22Rv1 (cell line): ENCODE measurements at regions not wholly inside any gene's neighbourhood (a gene's known extent, or its start where the extent isn't known, plus 50 kb on each side); places are given as distances from the start of the nearest gene placed in this dataset.

Experiments
- H3K27ac ChIP-seq: fragments of 450-650 bp; 2 replicates; pipeline ENCODE4 v1.5.1; 2017
- CTCF ChIP-seq: fragments of 450-650 bp; IDR thresholded peaks from 2 replicates; pipeline ENCODE4 v1.5.1; 2017; ENCODE audit warnings: mild to moderate bottlenecking
- ZFX ChIP-seq: fragments of 450-650 bp; IDR thresholded peaks from 2 replicates; pipeline ENCODE4 v1.6.1; 2017; ENCODE audit warnings: antibody characterized with exemption, borderline replicate concordance

- no peak for TF ChIP-seq ZFX
- no peak for TF ChIP-seq CTCF
These were observed 144.1 kb downstream of the INSIG2 start for GRCh38 chr2:118232391-118232790.

GRCh38 chr2:118231759-118232158, 143.5 kb downstream of the INSIG2 start:
- TF ChIP-seq ZFX (no peak), CTCF (no peak)
- no peak overlapping the region for H3K27ac ChIP-seq

More at GRCh38 chr2:118232391-118232790, 144.1 kb downstream of the INSIG2 start:
- H3K27ac ChIP-seq = no peak overlapping the region

GRCh38 chr2:118227698-118228508, 139.6 kb downstream of the INSIG2 start:
- TF ChIP-seq CTCF = no peak
- TF ChIP-seq ZFX = no peak
- no peak overlapping the region for H3K27ac ChIP-seq

GRCh38 chr2:118225666-118226065, 137.4 kb downstream of the INSIG2 start:
- no peak overlapping the region for H3K27ac ChIP-seq
- TF ChIP-seq ZFX (no peak), CTCF (no peak)

DNA sequence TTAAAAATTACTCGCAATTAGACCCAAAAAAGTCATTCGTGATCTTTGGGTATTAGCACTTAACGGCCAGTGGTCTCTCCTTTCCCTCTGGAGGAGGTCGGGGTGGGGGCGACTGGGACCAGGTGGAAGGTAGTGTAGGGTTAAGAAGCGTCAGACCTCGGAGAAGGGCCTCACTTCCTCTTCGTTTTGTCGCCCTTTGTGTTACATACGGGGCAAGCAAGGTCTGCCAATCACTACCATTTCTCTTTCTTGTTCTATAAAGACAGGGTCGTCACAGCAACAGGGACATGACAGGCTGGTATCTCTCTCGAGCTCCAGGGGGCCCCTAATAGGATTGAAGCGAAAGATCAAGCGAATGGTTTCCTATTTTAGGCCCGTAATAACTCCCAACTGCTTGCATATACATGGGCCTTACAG, 136.6 kb downstream of the INSIG2 start:
- no peak overlapping the region for H3K27ac ChIP-seq
- no peak for TF ChIP-seq ZFX
- no peak for TF ChIP-seq CTCF

- no peak overlapping the region for H3K27ac ChIP-seq
- no peak for TF ChIP-seq ZFX
- TF ChIP-seq CTCF = no peak
These were observed 136.0 kb downstream of the INSIG2 start for GRCh38 chr2:118223992-118224894.
